ENCODE measurements at regions not wholly inside any gene's neighbourhood (a gene's known extent, or its start where the extent isn't known, plus 50 kb on each side); places are given as distances from the start of the nearest gene placed in this dataset.

- no peak for FAIRE-seq
Measured at GRCh38 chr13:74084375-74084935, 49.7 kb downstream of the KLF12 start.

- FAIRE-seq = no peak
Measured at GRCh38 chr13:74082741-74083160, 51.5 kb downstream of the KLF12 start.

- FAIRE-seq = no peak
Measured at GRCh38 chr13:74080762-74081161, 53.4 kb downstream of the KLF12 start.

GRCh38 chr13:74077792-74078191 is 56.4 kb downstream of the KLF12 start:
- no peak for FAIRE-seq

- FAIRE-seq = no peak
Measured at GRCh38 chr13:74077375-74077774, 56.8 kb downstream of the KLF12 start.

- no peak for FAIRE-seq
Measured at GRCh38 chr13:74074723-74075122, 59.5 kb downstream of the KLF12 start.

- FAIRE-seq = no peak
Measured at GRCh38 chr13:74073274-74073673, 60.9 kb downstream of the KLF12 start.

GRCh38 chr13:74070513-74070912 is 63.7 kb downstream of the KLF12 start:
- no peak for FAIRE-seq

DNA sequence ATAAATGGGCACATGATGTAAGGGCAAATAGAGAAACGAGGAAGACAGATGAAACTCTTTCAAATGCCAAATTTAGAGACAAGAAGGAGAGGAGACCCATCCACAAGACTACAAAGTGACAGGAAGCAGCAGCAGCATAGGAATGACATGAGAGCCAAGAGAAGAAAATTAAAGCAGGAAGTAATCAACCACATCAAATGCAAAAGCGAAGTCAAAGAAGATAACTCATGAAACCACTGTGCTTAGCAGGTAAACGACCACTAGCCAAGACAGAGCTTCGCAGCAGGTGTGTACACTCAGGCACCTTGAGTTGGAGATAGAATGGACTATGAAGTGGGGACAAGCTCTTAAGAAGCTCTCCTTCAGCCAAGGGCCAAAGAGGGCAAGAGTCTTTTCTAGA is 64.1 kb downstream of the KLF12 start:
- no peak for FAIRE-seq

- FAIRE-seq = no peak
Measured at GRCh38 chr13:74068471-74068870, 65.7 kb downstream of the KLF12 start.

GRCh38 chr13:74067818-74068217 is 66.4 kb downstream of the KLF12 start:
- FAIRE-seq = no peak

- FAIRE-seq = no peak
Measured at GRCh38 chr13:74066937-74067336, 67.3 kb downstream of the KLF12 start.

DNA sequence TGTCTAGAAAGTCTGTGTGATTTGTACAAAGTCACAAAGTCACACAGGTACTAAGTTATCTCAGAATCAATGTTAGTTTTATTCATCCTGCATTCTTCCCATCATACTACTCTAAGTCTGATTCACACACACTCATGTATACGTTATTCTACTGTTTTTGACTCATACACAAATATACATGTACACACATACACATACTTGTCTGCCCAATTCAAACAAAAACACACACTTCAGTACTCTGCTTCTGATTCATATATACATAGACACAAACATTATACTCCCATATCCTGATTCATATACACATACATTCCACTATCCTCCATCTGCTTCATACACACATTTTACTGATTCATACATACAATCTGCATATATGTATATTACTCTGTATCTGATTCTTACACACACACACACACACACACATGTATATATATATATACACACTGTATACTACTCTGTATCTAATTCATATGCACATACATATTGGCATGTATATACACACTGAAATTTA is 69.3 kb downstream of the KLF12 start:
- FAIRE-seq = no peak

GRCh38 chr13:74063533-74064100 is 70.6 kb downstream of the KLF12 start:
- FAIRE-seq = no peak

- FAIRE-seq = no peak
Measured at GRCh38 chr13:74062933-74063332, 71.3 kb downstream of the KLF12 start.

GRCh38 chr13:74061926-74062595 is 72.1 kb downstream of the KLF12 start:
- no peak for FAIRE-seq

DNA sequence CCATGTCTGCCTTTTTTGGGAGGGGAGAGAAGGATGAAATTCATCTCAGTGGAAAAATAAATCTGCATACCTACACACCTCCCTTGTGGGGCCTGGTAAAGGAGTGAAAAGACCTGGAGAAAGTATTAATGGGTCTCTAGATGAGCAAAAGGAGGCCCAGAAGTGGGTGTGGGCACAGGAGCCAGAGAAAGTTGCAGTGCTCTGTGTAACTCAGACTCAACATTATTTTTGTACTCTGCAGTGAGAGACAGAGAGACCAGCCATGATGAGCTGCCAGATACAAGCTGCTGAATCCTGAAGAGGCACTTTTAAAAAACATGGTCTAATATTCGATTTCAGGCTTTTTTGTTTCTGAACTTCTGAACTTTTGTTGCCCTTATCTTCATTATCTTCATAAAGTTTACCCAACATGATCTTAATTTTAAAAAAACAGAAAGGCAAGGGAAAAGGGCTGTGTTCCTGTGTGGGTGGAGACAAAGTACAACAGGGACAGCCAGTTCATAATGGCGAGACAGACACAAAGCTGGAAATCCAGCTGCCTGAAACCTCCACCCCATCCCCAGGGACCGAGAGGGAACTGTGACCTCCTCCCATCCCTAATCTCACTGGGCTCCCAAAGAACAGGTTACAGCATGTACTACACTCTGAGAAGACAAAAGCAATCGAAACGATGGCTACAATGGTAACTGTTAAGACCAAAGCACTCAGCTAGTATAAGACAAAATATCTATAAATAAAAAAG is 77.2 kb downstream of the KLF12 start:
- no peak for FAIRE-seq

DNA sequence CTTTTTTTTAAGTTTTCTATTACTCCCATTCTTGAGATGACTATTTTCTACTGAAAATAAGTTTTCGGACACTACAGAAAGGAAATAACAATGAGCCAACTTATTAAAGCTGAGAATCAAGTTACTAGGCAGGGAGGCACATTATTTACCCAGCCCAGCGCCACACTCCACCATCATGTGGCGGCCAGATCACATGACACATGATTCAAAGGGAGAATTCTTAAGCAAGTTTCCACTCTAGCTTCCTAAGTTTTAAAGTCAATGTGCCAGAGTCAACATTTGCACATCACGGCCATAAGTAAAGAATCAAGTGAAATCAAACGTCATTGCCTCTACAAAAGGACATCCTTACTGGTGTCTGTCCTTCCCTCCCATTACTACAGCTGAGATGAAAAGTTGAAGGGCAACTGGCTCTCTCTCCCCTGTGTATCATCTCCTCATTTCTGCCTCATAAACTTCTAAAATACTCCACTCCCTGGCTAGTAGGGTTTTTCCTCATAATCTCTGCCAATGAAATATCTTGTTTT is 81.7 kb downstream of the KLF12 start:
- FAIRE-seq = no peak

GRCh38 chr13:74048756-74049155 is 85.4 kb downstream of the KLF12 start:
- FAIRE-seq = no peak

DNA sequence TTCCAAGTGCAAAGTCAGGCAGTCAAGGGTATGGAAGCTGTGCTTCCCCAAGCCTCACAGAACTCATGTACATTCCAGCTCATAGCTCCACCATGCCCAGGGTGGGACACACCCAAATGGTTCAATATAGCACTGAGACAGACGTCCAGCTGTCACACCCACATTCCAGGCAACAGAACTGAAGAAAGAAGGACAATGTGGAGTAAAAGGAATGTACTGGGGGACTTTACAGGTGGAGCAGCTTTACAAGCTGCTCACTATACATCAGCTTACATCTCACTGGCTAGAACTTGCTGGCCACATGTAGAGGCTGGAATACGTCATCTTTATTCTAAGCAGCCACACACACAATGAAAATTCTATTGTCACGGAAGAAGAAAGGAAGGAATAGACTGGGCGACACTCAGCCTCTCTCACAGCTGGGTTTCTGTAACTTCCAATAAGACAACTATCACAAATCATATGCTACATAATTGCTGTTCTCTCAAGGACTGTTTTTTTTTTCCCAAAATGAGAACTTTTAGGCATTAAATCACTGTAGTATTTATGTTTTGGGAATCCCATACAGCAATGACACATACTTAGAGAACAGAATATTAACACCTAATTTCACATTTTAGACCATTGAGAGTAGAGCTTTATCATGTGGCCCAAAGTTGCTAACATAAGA is 86.1 kb downstream of the KLF12 start:
- no peak for FAIRE-seq

DNA sequence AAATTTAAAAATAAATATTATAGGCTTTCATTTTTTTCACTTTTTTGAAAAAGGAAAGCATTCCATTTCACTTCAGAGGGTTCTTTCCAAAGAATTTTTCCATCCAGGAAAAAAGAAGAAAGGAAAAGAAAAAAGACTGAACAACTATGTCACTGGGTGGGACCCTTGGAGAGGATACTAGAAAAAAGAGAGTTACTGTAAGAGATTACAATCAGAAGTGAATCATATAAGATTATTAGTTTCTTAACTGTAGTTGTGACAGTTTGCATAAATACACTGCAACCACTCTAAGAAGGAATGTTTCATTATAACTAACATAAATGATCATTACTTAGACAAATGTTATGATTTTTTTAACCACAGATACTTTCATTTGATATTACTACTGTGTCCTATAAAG is 87.8 kb downstream of the KLF12 start:
- no peak for FAIRE-seq

- no peak for FAIRE-seq
Measured at GRCh38 chr13:74045583-74045982, 88.6 kb downstream of the KLF12 start.

- FAIRE-seq = no peak
Measured at GRCh38 chr13:74043237-74043636, 91.0 kb downstream of the KLF12 start.
